BE2C (cell line): ENCODE measurements at regions not wholly inside any gene's neighbourhood (a gene's known extent, or its start where the extent isn't known, plus 50 kb on each side); places are given as distances from the start of the nearest gene placed in this dataset.

Source experiments
- DNase-seq: peaks from one replicate; pipeline ENCODE4 v3.0.0-alpha.2; 2020
- H3K27me3 ChIP-seq: fragments of 250-450 bp; sonication (Bioruptor Pico); 2 replicates; pipeline ENCODE4 v1.5.1; 2020; ENCODE audit warnings: mild to moderate bottlenecking
- H3K36me3 ChIP-seq: fragments of 250-450 bp; sonication (Bioruptor Pico); 2 replicates; pipeline ENCODE4 v1.5.1; 2020; ENCODE audit warnings: mild to moderate bottlenecking
- H3K4me1 ChIP-seq: fragments of 250-450 bp; sonication (Bioruptor Pico); 2 replicates; pipeline ENCODE4 v1.5.1; 2020
- H3K4me3 ChIP-seq: 2 replicates; pipeline ENCODE4 v1.5.1; 2011; ENCODE audit warnings: low read depth, low read length
- H3K9me3 ChIP-seq: fragments of 250-450 bp; sonication (Bioruptor Pico); 2 replicates; pipeline ENCODE4 v1.5.1; 2020
- CTCF ChIP-seq: IDR thresholded peaks from 2 replicates; pipeline ENCODE4 v1.5.1; 2012; ENCODE audit warnings: mild to moderate bottlenecking, low read depth, low read length

GRCh38 chr10:100618091-100618615, 82.4 kb downstream of the HIF1AN start:
- DNase-seq, result no peak
- no peak for TF ChIP-seq CTCF

GRCh38 chr10:100618632-100619255, 83.0 kb downstream of the HIF1AN start:
- H3K36me3 ChIP-seq, result no peaks in the 10 kb centered on the region
- TF ChIP-seq CTCF, result no peak
- H3K9me3 ChIP-seq, result no peaks in the 10 kb centered on the region
- H3K27me3 ChIP-seq, result peaks cover 18% of the 10 kb centered on the region; the same call in 1 of the 2 replicates
- no peak overlapping the region for H3K4me3 ChIP-seq
- no peak for DNase-seq
- no peaks in the 10 kb centered on the region for H3K4me1 ChIP-seq

More at GRCh38 chr10:100618091-100618615, 82.4 kb downstream of the HIF1AN start:
- H3K27me3 ChIP-seq, result peaks cover 15% of the 10 kb centered on the region; the same call in 1 of the 2 replicates
- no peak overlapping the region for H3K4me3 ChIP-seq
- H3K9me3 ChIP-seq, result no peaks in the 10 kb centered on the region
- H3K4me1 ChIP-seq, result no peaks in the 10 kb centered on the region
- no peaks in the 10 kb centered on the region for H3K36me3 ChIP-seq

GRCh38 chr10:100620087-100620835, 84.5 kb downstream of the HIF1AN start:
- H3K36me3 ChIP-seq, result no peaks in the 10 kb centered on the region
- no peaks in the 10 kb centered on the region for H3K9me3 ChIP-seq
- H3K4me3 ChIP-seq, result no peak overlapping the region
- H3K4me1 ChIP-seq, result no peaks in the 10 kb centered on the region
- TF ChIP-seq CTCF, result no peak
- peaks cover 18% of the 10 kb centered on the region; the same call in 1 of the 2 replicates for H3K27me3 ChIP-seq
- DNase-seq, result no peak

GRCh38 chr10:100621360-100622205, 85.8 kb downstream of the HIF1AN start:
- Histone ChIP-seq H3K4me1 (no peaks in the 10 kb centered on the region), H3K4me3 (peak overlapping the region; percentile 32), H3K9me3 (no peaks in the 10 kb centered on the region), H3K36me3 (no peaks in the 10 kb centered on the region), H3K27me3 (peaks cover 18% of the 10 kb centered on the region; the same call in 1 of the 2 replicates)
- TF ChIP-seq CTCF, result no peak
- peak; percentile 30 for DNase-seq

GRCh38 chr10:100622946-100623345, 87.2 kb downstream of the HIF1AN start:
- no peak for TF ChIP-seq CTCF
- no peak for DNase-seq
- no peak overlapping the region for H3K4me3 ChIP-seq
- no peaks in the 10 kb centered on the region for H3K4me1 ChIP-seq
- H3K27me3 ChIP-seq, result peaks cover 18% of the 10 kb centered on the region; the same call in 1 of the 2 replicates
- H3K9me3 ChIP-seq, result no peaks in the 10 kb centered on the region
- H3K36me3 ChIP-seq, result no peaks in the 10 kb centered on the region
